ENCODE measurements at regions not wholly inside any gene's neighbourhood (a gene's known extent, or its start where the extent isn't known, plus 50 kb on each side); places are given as distances from the start of the nearest gene placed in this dataset.

- H3K9me3 Mint-ChIP-seq = no peaks in the 10 kb centered on the region
- DNase-seq (ENCODE audit: low read depth, low spot score) = no peak
These were observed 133.4 kb downstream of the EVX1 start for GRCh38 chr7:27375958-27376357.

GRCh38 chr7:27377988-27378387, 135.4 kb downstream of the EVX1 start:
- Mint-ChIP-seq H3K4me1 (peaks cover 5% of the 10 kb centered on the region), H3K4me3 (no peak overlapping the region), H3K36me3 (ENCODE audit: low read depth) (no peaks in the 10 kb centered on the region), H3K27me3 (ENCODE audit: low read depth) (peaks cover 5% of the 10 kb centered on the region), H3K9me3 (no peaks in the 10 kb centered on the region), H3K27ac (ENCODE audit: unreplicated experiment) (no peak overlapping the region)
- DNase-seq (ENCODE audit: low read depth, low spot score) = no peak
- TF ChIP-seq CTCF (conservative IDR thresholded peaks at IDR 0.05) = no peak

More at GRCh38 chr7:27375958-27376357, 133.4 kb downstream of the EVX1 start:
- H3K27ac Mint-ChIP-seq (ENCODE audit: unreplicated experiment) = no peak overlapping the region
- no peak overlapping the region for H3K4me3 Mint-ChIP-seq
- peaks cover 5% of the 10 kb centered on the region for H3K27me3 Mint-ChIP-seq (ENCODE audit: low read depth)
- H3K36me3 Mint-ChIP-seq (ENCODE audit: low read depth) = no peaks in the 10 kb centered on the region
- no peak for TF ChIP-seq CTCF (conservative IDR thresholded peaks at IDR 0.05)
- H3K4me1 Mint-ChIP-seq = peaks cover 5% of the 10 kb centered on the region

- no peaks in the 10 kb centered on the region for H3K9me3 Mint-ChIP-seq
- H3K36me3 Mint-ChIP-seq (ENCODE audit: low read depth) = no peaks in the 10 kb centered on the region
- no peak overlapping the region for H3K4me3 Mint-ChIP-seq
- no peak for TF ChIP-seq CTCF (conservative IDR thresholded peaks at IDR 0.05)
- H3K27ac Mint-ChIP-seq (ENCODE audit: unreplicated experiment) = no peak overlapping the region
- DNase-seq (ENCODE audit: low read depth, low spot score) = no peak
- H3K4me1 Mint-ChIP-seq = no peaks in the 10 kb centered on the region
- peaks cover 8% of the 10 kb centered on the region for H3K27me3 Mint-ChIP-seq (ENCODE audit: low read depth)
These were observed 139.7 kb downstream of the EVX1 start for GRCh38 chr7:27382307-27382706.

GRCh38 chr7:27386581-27386980, 144.0 kb downstream of the EVX1 start:
- H3K27ac Mint-ChIP-seq (ENCODE audit: unreplicated experiment) = no peak overlapping the region
- no peak for TF ChIP-seq CTCF (conservative IDR thresholded peaks at IDR 0.05)
- H3K9me3 Mint-ChIP-seq = no peaks in the 10 kb centered on the region
- peaks cover 5% of the 10 kb centered on the region for H3K27me3 Mint-ChIP-seq (ENCODE audit: low read depth)
- no peak overlapping the region for H3K4me3 Mint-ChIP-seq
- H3K36me3 Mint-ChIP-seq (ENCODE audit: low read depth) = no peaks in the 10 kb centered on the region
- DNase-seq (ENCODE audit: low read depth, low spot score) = no peak
- peaks cover 14% of the 10 kb centered on the region for H3K4me1 Mint-ChIP-seq

- Mint-ChIP-seq H3K27ac (ENCODE audit: unreplicated experiment) (no peak overlapping the region), H3K27me3 (ENCODE audit: low read depth) (peaks cover 5% of the 10 kb centered on the region), H3K36me3 (ENCODE audit: low read depth) (no peaks in the 10 kb centered on the region), H3K9me3 (no peaks in the 10 kb centered on the region), H3K4me1 (peaks cover 14% of the 10 kb centered on the region), H3K4me3 (no peak overlapping the region)
- no peak for DNase-seq (ENCODE audit: low read depth, low spot score)
- TF ChIP-seq CTCF (conservative IDR thresholded peaks at IDR 0.05) = no peak
These were observed 145.3 kb downstream of the EVX1 start for GRCh38 chr7:27387864-27388263.

- Mint-ChIP-seq H3K4me3 (no peak overlapping the region), H3K4me1 (peaks cover 14% of the 10 kb centered on the region), H3K27me3 (ENCODE audit: low read depth) (peaks cover 2% of the 10 kb centered on the region), H3K9me3 (no peaks in the 10 kb centered on the region), H3K36me3 (ENCODE audit: low read depth) (no peaks in the 10 kb centered on the region), H3K27ac (ENCODE audit: unreplicated experiment) (no peak overlapping the region)
- no peak for DNase-seq (ENCODE audit: low read depth, low spot score)
- no peak for TF ChIP-seq CTCF (conservative IDR thresholded peaks at IDR 0.05)
These were observed 146.0 kb downstream of the EVX1 start for GRCh38 chr7:27388561-27388960.

Measured in neural crest cell (in vitro differentiated cells).